SK-N-SH (cell line): ENCODE measurements at regions not wholly inside any gene's neighbourhood (a gene's known extent, or its start where the extent isn't known, plus 50 kb on each side); places are given as distances from the start of the nearest gene placed in this dataset.

Source experiments
- CTCF ChIA-PET: fragments of 300-600, 350-600 bp; formaldehyde crosslinking; extraction: SDS; loops from one replicate; lab custom pipeline; 2021; lab: Yijun Ruan, JAX
- POLR2A ChIA-PET: fragments of 350-600 bp; sonication (Branson Sonifier 250); formaldehyde crosslinking; extraction: SDS; loops from one replicate; lab custom pipeline; 2020; ENCODE audit warnings: antibody characterized with exemption, inconsistent platforms; lab: Yijun Ruan, JAX
- DNase-seq: peaks from one replicate; pipeline ENCODE4 v3.0.0; 2012
- H2AFZ ChIP-seq: fragments of 200-600 bp; sonication (generic); 2 replicates; pipeline ENCODE4 v1.8.1; 2016; ENCODE audit warnings: antibody characterized with exemption, mild to moderate bottlenecking, low read depth
- H3F3A ChIP-seq: fragments of 200-600 bp; sonication (generic); replicated peaks from 2 replicates; pipeline ENCODE3; 2016; ENCODE audit warnings: antibody characterized with exemption, mild to moderate bottlenecking; ENCODE audit not compliant: insufficient read depth
- H3K27ac ChIP-seq, 2 experiments: fragments of 200-500 bp in 1 of 2; fragments of 200-600 bp in 1 of 2; sonication (Bioruptor generic) in 1 of 2; sonication (generic), shearing (Covaris generic) in 1 of 2; 2 replicates each; pipeline versions ENCODE4 v1.5.1 to v1.6.1; 2014 to 2016; ENCODE audit warnings: low read depth in 2 of 2, inconsistent platforms in 1 of 2, low read length in 1 of 2, mild to moderate bottlenecking in 1 of 2, mixed read lengths in 1 of 2
- H3K27me3 ChIP-seq: fragments of 200-600 bp; sonication (generic), shearing (Covaris generic); 2 replicates; pipeline ENCODE4 v1.6.1; 2016; ENCODE audit warnings: mixed run types; ENCODE audit not compliant: insufficient read depth
- H3K36me3 ChIP-seq, 2 experiments: fragments of 200-500 bp in 1 of 2; fragments of 200-600 bp in 1 of 2; sonication (Bioruptor generic) in 1 of 2; sonication (generic) in 1 of 2; replicated peaks in 1 of 2; 2 replicates each; pipeline versions ENCODE3 to v1.5.1; 2014 to 2016; ENCODE audit warnings: low read length in 1 of 2, mild to moderate bottlenecking in 1 of 2; ENCODE audit not compliant: insufficient read depth in 2 of 2, control insufficient read depth in 1 of 2
- H3K4me1 ChIP-seq, 2 experiments: fragments of 200-500 bp in 1 of 2; fragments of 200-600 bp in 1 of 2; sonication (Bioruptor generic) in 1 of 2; sonication (generic), shearing (Covaris generic) in 1 of 2; 2 replicates each; pipeline versions ENCODE4 v1.5.1 to v1.6.1; 2014 to 2016; ENCODE audit warnings: low read depth in 1 of 2, low read length in 1 of 2, mixed run types in 1 of 2; ENCODE audit not compliant: insufficient read depth in 2 of 2, control insufficient read depth in 1 of 2
- H3K4me2 ChIP-seq: fragments of 200-600 bp; sonication (generic), shearing (Covaris generic); 2 replicates; pipeline ENCODE4 v1.6.1; 2017; ENCODE audit warnings: mixed run types
- H3K4me3 ChIP-seq, 2 experiments: fragments of 200-500 bp in 1 of 2; fragments of 200-600 bp in 1 of 2; sonication (Bioruptor generic) in 1 of 2; sonication (generic), shearing (Covaris generic) in 1 of 2; 2 replicates each; pipeline versions ENCODE4 v1.5.1 to v1.8.1; 2014 to 2016; ENCODE audit warnings: low read depth in 2 of 2, inconsistent platforms in 1 of 2, low read length in 1 of 2, mild to moderate bottlenecking in 1 of 2, mixed read lengths in 1 of 2, moderate library complexity in 1 of 2
- H3K79me2 ChIP-seq: fragments of 200-600 bp; sonication (generic); 2 replicates; pipeline ENCODE4 v1.8.1; 2017; ENCODE audit warnings: mild to moderate bottlenecking; ENCODE audit not compliant: insufficient read depth
- H3K9ac ChIP-seq: fragments of 200-600 bp; sonication (generic); 2 replicates; pipeline ENCODE4 v1.6.1; 2017; ENCODE audit warnings: mixed run types
- H3K9me2 ChIP-seq: fragments of 200-600 bp; sonication (generic); 2 replicates; pipeline ENCODE4 v1.6.1; 2017; ENCODE audit warnings: mixed run types
- H3K9me3 ChIP-seq: fragments of 200-600 bp; sonication (generic); 2 replicates; pipeline ENCODE4 v1.6.1; 2017; ENCODE audit warnings: mixed run types, mild to moderate bottlenecking, moderate library complexity
- H4K20me1 ChIP-seq: fragments of 200-600 bp; sonication (generic); 2 replicates; pipeline ENCODE4 v1.6.1; 2017; ENCODE audit warnings: mild to moderate bottlenecking, mixed run types; ENCODE audit not compliant: insufficient read depth
- CTCF ChIP-seq: fragments of 200-600 bp; sonication (generic); IDR thresholded peaks from 2 replicates; pipeline ENCODE4 v1.6.1; 2017; ENCODE audit warnings: antibody characterized with exemption, mild to moderate bottlenecking, moderate library complexity
- ELF1 ChIP-seq: IDR thresholded peaks from 2 replicates; pipeline ENCODE4 v1.4.0; 2012
- EP300 ChIP-seq, 2 experiments: IDR thresholded peaks; 2 replicates each; pipeline versions ENCODE4 v1.4.0 to v1.6.1; 2012; ENCODE audit warnings: borderline replicate concordance in 1 of 2, low read depth in 1 of 2, low read length in 1 of 2
- FOSL2 ChIP-seq: IDR thresholded peaks from 2 replicates; pipeline ENCODE4 v1.4.0; 2012; ENCODE audit warnings: low read depth, mild to moderate bottlenecking, moderate library complexity, borderline replicate concordance
- FOXJ3 ChIP-seq: sonication (generic); formaldehyde crosslinking; IDR thresholded peaks from 2 replicates; pipeline ENCODE4 v1.5.1; 2020; ENCODE audit warnings: mild to moderate bottlenecking, missing genetic modification reagents
- GABPA ChIP-seq: IDR thresholded peaks from 2 replicates; pipeline ENCODE4 v1.4.0; 2012; ENCODE audit warnings: low read depth, mild to moderate bottlenecking
- GATA2 ChIP-seq: sonication (generic); formaldehyde crosslinking; IDR thresholded peaks from 2 replicates; pipeline ENCODE4 v1.5.0; 2020; ENCODE audit warnings: mild to moderate bottlenecking, missing genetic modification reagents
- JUND ChIP-seq: IDR thresholded peaks from 2 replicates; pipeline ENCODE4 v1.4.0; 2012
- MAX ChIP-seq: IDR thresholded peaks from 2 replicates; pipeline ENCODE4 v1.4.0; 2012; ENCODE audit warnings: low read depth
- MXI1 ChIP-seq: IDR thresholded peaks from 2 replicates; pipeline ENCODE4 v1.6.1; 2012; ENCODE audit warnings: mild to moderate bottlenecking, low read depth, low read length, improper control_type of control experiment
- NFIC ChIP-seq: IDR thresholded peaks from 2 replicates; pipeline ENCODE4 v1.4.0; 2012; ENCODE audit warnings: borderline replicate concordance
- NRF1 ChIP-seq: IDR thresholded peaks from 2 replicates; pipeline ENCODE4 v1.6.1; 2012; ENCODE audit warnings: low read depth, mild to moderate bottlenecking, low read length
- POLR2AphosphoS5 ChIP-seq: IDR thresholded peaks from 2 replicates; pipeline ENCODE4 v1.6.1; 2012; ENCODE audit warnings: low read depth, low read length
- RAD21 ChIP-seq: IDR thresholded peaks from 2 replicates; pipeline ENCODE4 v1.6.1; 2012; ENCODE audit warnings: mild to moderate bottlenecking, low read length
- RCOR1 ChIP-seq: fragments of 150-350 bp; IDR thresholded peaks from 2 replicates; pipeline ENCODE4 v1.6.1; 2017; ENCODE audit warnings: antibody characterized with exemption, low read length
- RFX5 ChIP-seq: IDR thresholded peaks from 2 replicates; pipeline ENCODE4 v1.6.1; 2012; ENCODE audit warnings: mild to moderate bottlenecking, improper control_type of control experiment, low read length
- TAF1 ChIP-seq: IDR thresholded peaks from 2 replicates; pipeline ENCODE4 v1.6.1; 2012; ENCODE audit warnings: low read depth, mild to moderate bottlenecking, low read length, moderate library complexity, borderline replicate concordance
- TCF12 ChIP-seq: IDR thresholded peaks from 2 replicates; pipeline ENCODE4 v1.4.0; 2012
- TEAD4 ChIP-seq: IDR thresholded peaks from 2 replicates; pipeline ENCODE4 v1.4.0; 2012; ENCODE audit warnings: mild to moderate bottlenecking, borderline replicate concordance; ENCODE audit not compliant: insufficient read depth
- YY1 ChIP-seq: IDR thresholded peaks from 2 replicates; pipeline ENCODE4 v1.4.0; 2012; ENCODE audit warnings: low read depth, mild to moderate bottlenecking
- WGBS: methylation state at CpG from one replicate; pipeline ENCODE4 v1.1.6; 2017; ENCODE audit warnings: low lambda C conversion rate; 5-methylcytosine and 5-hydroxymethylcytosine counted together
- TF ChIP-seq, protein P1 (sequence below): IDR thresholded peaks from 2 replicates; pipeline ENCODE4 v1.4.0; 2012; ENCODE audit warnings: low read depth, borderline replicate concordance
- TF ChIP-seq, protein P2 (sequence below): IDR thresholded peaks from 2 replicates; pipeline ENCODE4 v1.4.0; 2012; ENCODE audit warnings: low read depth, borderline replicate concordance
- TF ChIP-seq, protein P3 (sequence below): IDR thresholded peaks from 2 replicates; pipeline ENCODE4 v1.6.1; 2012; ENCODE audit warnings: mild to moderate bottlenecking, low read depth, low read length, moderate library complexity
- TF ChIP-seq, protein P4 (sequence below): fragments of 150-350 bp; IDR thresholded peaks from 2 replicates; pipeline ENCODE4 v1.6.1; 2017; ENCODE audit warnings: antibody characterized with exemption, low read length, low read depth, borderline replicate concordance
- TF ChIP-seq, protein P5 (sequence below): fragments of 150-350 bp; IDR thresholded peaks from 2 replicates; pipeline ENCODE4 v1.6.1; 2016; ENCODE audit warnings: mild to moderate bottlenecking, low read depth, low read length

GRCh38 chr16:88317613-88317965 lies 65.2 kb upstream of the ZNF469 start:
- H3K4me3 ChIP-seq = no peak overlapping the region
- TF ChIP-seq RCOR1 = no peak
- TF ChIP-seq JUND = no peak
- TF ChIP-seq, protein P1, sequence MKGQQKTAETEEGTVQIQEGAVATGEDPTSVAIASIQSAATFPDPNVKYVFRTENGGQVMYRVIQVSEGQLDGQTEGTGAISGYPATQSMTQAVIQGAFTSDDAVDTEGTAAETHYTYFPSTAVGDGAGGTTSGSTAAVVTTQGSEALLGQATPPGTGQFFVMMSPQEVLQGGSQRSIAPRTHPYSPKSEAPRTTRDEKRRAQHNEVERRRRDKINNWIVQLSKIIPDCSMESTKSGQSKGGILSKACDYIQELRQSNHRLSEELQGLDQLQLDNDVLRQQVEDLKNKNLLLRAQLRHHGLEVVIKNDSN = no peak
- TF ChIP-seq POLR2AphosphoS5 = no peak
- peak; percentile 74 for TF ChIP-seq MAX
- TF ChIP-seq FOSL2 = no peak
- TF ChIP-seq NRF1 = no peak
- TF ChIP-seq RFX5 = no peak
- TF ChIP-seq, protein P2, sequence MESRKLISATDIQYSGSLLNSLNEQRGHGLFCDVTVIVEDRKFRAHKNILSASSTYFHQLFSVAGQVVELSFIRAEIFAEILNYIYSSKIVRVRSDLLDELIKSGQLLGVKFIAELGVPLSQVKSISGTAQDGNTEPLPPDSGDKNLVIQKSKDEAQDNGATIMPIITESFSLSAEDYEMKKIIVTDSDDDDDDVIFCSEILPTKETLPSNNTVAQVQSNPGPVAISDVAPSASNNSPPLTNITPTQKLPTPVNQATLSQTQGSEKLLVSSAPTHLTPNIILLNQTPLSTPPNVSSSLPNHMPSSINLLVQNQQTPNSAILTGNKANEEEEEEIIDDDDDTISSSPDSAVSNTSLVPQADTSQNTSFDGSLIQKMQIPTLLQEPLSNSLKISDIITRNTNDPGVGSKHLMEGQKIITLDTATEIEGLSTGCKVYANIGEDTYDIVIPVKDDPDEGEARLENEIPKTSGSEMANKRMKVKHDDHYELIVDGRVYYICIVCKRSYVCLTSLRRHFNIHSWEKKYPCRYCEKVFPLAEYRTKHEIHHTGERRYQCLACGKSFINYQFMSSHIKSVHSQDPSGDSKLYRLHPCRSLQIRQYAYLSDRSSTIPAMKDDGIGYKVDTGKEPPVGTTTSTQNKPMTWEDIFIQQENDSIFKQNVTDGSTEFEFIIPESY = no peak
- no peak for TF ChIP-seq TEAD4
- TF ChIP-seq CTCF = no peak
- no peak for TF ChIP-seq TAF1
- TF ChIP-seq, protein P3, sequence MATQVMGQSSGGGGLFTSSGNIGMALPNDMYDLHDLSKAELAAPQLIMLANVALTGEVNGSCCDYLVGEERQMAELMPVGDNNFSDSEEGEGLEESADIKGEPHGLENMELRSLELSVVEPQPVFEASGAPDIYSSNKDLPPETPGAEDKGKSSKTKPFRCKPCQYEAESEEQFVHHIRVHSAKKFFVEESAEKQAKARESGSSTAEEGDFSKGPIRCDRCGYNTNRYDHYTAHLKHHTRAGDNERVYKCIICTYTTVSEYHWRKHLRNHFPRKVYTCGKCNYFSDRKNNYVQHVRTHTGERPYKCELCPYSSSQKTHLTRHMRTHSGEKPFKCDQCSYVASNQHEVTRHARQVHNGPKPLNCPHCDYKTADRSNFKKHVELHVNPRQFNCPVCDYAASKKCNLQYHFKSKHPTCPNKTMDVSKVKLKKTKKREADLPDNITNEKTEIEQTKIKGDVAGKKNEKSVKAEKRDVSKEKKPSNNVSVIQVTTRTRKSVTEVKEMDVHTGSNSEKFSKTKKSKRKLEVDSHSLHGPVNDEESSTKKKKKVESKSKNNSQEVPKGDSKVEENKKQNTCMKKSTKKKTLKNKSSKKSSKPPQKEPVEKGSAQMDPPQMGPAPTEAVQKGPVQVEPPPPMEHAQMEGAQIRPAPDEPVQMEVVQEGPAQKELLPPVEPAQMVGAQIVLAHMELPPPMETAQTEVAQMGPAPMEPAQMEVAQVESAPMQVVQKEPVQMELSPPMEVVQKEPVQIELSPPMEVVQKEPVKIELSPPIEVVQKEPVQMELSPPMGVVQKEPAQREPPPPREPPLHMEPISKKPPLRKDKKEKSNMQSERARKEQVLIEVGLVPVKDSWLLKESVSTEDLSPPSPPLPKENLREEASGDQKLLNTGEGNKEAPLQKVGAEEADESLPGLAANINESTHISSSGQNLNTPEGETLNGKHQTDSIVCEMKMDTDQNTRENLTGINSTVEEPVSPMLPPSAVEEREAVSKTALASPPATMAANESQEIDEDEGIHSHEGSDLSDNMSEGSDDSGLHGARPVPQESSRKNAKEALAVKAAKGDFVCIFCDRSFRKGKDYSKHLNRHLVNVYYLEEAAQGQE = no peak
- TF ChIP-seq ELF1 = no peak
- TF ChIP-seq YY1 = no peak
- TF ChIP-seq GATA2 (CRISPR knock-in tag) = no peak
- TF ChIP-seq FOXJ3 (CRISPR knock-in tag) = no peak
- TF ChIP-seq MXI1 = no peak
- TF ChIP-seq EP300 (IDR thresholded peaks at IDR 0.05; ENCODE audit: borderline replicate concordance in 1 of 2, low read depth in 1 of 2, low read length in 1 of 2) = no peak; a peak in 1 of 4 replicates
- TF ChIP-seq, protein P4, sequence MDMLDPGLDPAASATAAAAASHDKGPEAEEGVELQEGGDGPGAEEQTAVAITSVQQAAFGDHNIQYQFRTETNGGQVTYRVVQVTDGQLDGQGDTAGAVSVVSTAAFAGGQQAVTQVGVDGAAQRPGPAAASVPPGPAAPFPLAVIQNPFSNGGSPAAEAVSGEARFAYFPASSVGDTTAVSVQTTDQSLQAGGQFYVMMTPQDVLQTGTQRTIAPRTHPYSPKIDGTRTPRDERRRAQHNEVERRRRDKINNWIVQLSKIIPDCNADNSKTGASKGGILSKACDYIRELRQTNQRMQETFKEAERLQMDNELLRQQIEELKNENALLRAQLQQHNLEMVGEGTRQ = no peak
- no peak for TF ChIP-seq RAD21
- TF ChIP-seq, protein P5, sequence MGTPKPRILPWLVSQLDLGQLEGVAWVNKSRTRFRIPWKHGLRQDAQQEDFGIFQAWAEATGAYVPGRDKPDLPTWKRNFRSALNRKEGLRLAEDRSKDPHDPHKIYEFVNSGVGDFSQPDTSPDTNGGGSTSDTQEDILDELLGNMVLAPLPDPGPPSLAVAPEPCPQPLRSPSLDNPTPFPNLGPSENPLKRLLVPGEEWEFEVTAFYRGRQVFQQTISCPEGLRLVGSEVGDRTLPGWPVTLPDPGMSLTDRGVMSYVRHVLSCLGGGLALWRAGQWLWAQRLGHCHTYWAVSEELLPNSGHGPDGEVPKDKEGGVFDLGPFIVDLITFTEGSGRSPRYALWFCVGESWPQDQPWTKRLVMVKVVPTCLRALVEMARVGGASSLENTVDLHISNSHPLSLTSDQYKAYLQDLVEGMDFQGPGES = no peak
- TF ChIP-seq GABPA = no peak
- peak; percentile 86 for TF ChIP-seq TCF12
- peak; percentile 47; the same call in 1 of the 2 replicates for TF ChIP-seq NFIC
- H3K36me3 ChIP-seq = no peaks in the 10 kb centered on the region
- ChIA-PET CTCF (no interaction called here), POLR2A (no interaction called here)
- H3K79me2 ChIP-seq = no peaks in the 10 kb centered on the region
- no peaks in the 10 kb centered on the region for H3K9me2 ChIP-seq
- H3K9me3 ChIP-seq = no peaks in the 10 kb centered on the region
- peak overlapping the region; percentile 51 to 52; a peak in 2 of 4 replicates for H3K27ac ChIP-seq
- H3K27me3 ChIP-seq = no peaks in the 10 kb centered on the region
- no peak overlapping the region for H3K4me2 ChIP-seq
- H2AFZ ChIP-seq = peak overlapping the region; percentile 50; the same call in 1 of the 2 replicates
- H3K4me1 ChIP-seq = peaks cover 12 to 32% of the 10 kb centered on the region in 2 experiments; a peak in 3 of 4 replicates
- no peaks in the 10 kb centered on the region for H4K20me1 ChIP-seq
- H3F3A ChIP-seq = peaks cover 4% of the 10 kb centered on the region
- DNase-seq = no peak
- H3K9ac ChIP-seq = no peak overlapping the region
- 67% methylated on average over 8 of the region's 11 CpGs for WGBS
